ENCODE measurements at regions not wholly inside any gene's neighbourhood (a gene's known extent, or its start where the extent isn't known, plus 50 kb on each side); places are given as distances from the start of the nearest gene placed in this dataset.
"Not testable (repeated sequence)": the region's sequence is repeated elsewhere in the genome, so short reads cannot be mapped to it uniquely, and the experiment has no call there.

DNA sequence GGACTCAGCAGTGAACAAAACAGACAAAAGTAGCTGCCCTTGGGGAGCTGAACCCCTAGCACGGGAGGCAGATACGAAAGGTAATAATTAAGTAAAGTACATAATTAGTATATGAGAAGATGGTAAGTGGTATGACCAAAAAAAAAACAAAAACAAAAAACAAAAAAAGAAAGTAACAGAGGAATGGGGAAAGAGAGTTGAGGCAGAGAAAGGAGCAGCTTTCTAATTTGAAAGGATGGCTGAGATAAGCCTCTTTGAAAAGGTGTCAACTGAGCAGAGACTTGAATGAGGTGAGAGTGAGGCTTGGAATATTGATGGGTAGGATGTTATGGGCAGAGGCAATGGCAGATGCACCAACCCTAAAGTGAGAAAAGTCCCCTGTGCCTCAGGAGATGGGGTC, 69.7 kb downstream of the CARTPT start:
- H3K36me3 ChIP-seq (ENCODE audit: control insufficient read depth, low read length) = no peaks in the 10 kb centered on the region
- no peak for TF ChIP-seq EZH2phosphoT487 (IDR thresholded peaks at IDR 0.05; ENCODE audit: borderline replicate concordance, low read length)
- TF ChIP-seq, protein P1, sequence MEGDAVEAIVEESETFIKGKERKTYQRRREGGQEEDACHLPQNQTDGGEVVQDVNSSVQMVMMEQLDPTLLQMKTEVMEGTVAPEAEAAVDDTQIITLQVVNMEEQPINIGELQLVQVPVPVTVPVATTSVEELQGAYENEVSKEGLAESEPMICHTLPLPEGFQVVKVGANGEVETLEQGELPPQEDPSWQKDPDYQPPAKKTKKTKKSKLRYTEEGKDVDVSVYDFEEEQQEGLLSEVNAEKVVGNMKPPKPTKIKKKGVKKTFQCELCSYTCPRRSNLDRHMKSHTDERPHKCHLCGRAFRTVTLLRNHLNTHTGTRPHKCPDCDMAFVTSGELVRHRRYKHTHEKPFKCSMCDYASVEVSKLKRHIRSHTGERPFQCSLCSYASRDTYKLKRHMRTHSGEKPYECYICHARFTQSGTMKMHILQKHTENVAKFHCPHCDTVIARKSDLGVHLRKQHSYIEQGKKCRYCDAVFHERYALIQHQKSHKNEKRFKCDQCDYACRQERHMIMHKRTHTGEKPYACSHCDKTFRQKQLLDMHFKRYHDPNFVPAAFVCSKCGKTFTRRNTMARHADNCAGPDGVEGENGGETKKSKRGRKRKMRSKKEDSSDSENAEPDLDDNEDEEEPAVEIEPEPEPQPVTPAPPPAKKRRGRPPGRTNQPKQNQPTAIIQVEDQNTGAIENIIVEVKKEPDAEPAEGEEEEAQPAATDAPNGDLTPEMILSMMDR (IDR thresholded peaks at IDR 0.05; ENCODE audit: low read depth, low read length, poor library complexity, severe bottlenecking) = no peak

DNA sequence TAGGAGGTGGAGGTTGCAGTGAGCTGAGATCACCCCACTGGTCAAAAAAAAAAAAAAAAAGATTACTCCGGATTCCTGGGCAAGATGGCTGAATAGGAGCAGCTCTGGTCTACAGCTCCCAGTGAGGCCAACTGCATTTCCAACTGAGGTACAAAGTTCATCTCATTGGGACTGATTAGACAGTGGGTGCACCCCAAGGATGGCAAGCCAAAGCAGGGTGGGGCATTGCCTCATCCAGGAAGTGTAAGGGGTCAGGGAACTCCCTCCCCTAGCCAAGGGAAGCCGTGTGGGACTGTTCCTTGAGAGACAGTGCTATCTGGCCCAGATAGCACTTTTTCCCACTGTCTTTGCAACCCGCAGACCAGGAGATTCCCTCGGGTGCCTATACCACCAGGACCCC, 70.7 kb downstream of the CARTPT start:
- Histone ChIP-seq H3K79me2 (ENCODE audit: control insufficient read depth, low read length) (no peaks in the 10 kb centered on the region), H3K4me3 (ENCODE audit: low read length) (no peak overlapping the region), H3K9me3 (ENCODE audit: control insufficient read depth, insufficient read depth, low read length) (no peaks in the 10 kb centered on the region), H3K9me2 (replicated peaks; ENCODE audit: control insufficient read depth, low read length) (no peaks in the 10 kb centered on the region), H3K4me2 (ENCODE audit: low read length) (no peak overlapping the region), H3K36me3 (ENCODE audit: control insufficient read depth, low read length) (no peaks in the 10 kb centered on the region), H3K27me3 (ENCODE audit: control insufficient read depth, low read length) (no peaks in the 10 kb centered on the region), H3K4me1 (ENCODE audit: control insufficient read depth, low read length) (no peaks in the 10 kb centered on the region), H3K27ac (ENCODE audit: low read depth, low read length) (no peak overlapping the region), H4K20me1 (ENCODE audit: control insufficient read depth, insufficient read depth, low read depth, low read length) (no peaks in the 10 kb centered on the region), H3F3A (ENCODE audit: control insufficient read depth, insufficient read depth) (no peaks in the 10 kb centered on the region)
- TF ChIP-seq, protein P1 (IDR thresholded peaks at IDR 0.05; ENCODE audit: low read depth, low read length, poor library complexity, severe bottlenecking) = no peak
- no peak for TF ChIP-seq EZH2phosphoT487 (IDR thresholded peaks at IDR 0.05; ENCODE audit: borderline replicate concordance, low read length)

More for the DNA sequence above, 69.7 kb downstream of the CARTPT start:
- no peaks in the 10 kb centered on the region for H3K4me1 ChIP-seq (ENCODE audit: control insufficient read depth, low read length)
- no peaks in the 10 kb centered on the region for H3K27me3 ChIP-seq (ENCODE audit: control insufficient read depth, low read length)
- H3K9me3 ChIP-seq (ENCODE audit: control insufficient read depth, insufficient read depth, low read length) = no peaks in the 10 kb centered on the region
- H3F3A ChIP-seq (ENCODE audit: control insufficient read depth, insufficient read depth) = no peaks in the 10 kb centered on the region
- H4K20me1 ChIP-seq (ENCODE audit: control insufficient read depth, insufficient read depth, low read depth, low read length) = no peaks in the 10 kb centered on the region
- no peaks in the 10 kb centered on the region for H3K79me2 ChIP-seq (ENCODE audit: control insufficient read depth, low read length)
- H3K4me2 ChIP-seq (ENCODE audit: low read length) = no peak overlapping the region
- no peaks in the 10 kb centered on the region for H3K9me2 ChIP-seq (replicated peaks; ENCODE audit: control insufficient read depth, low read length)
- H3K4me3 ChIP-seq (ENCODE audit: low read length) = no peak overlapping the region
- no peak overlapping the region for H3K27ac ChIP-seq (ENCODE audit: low read depth, low read length)

DNA sequence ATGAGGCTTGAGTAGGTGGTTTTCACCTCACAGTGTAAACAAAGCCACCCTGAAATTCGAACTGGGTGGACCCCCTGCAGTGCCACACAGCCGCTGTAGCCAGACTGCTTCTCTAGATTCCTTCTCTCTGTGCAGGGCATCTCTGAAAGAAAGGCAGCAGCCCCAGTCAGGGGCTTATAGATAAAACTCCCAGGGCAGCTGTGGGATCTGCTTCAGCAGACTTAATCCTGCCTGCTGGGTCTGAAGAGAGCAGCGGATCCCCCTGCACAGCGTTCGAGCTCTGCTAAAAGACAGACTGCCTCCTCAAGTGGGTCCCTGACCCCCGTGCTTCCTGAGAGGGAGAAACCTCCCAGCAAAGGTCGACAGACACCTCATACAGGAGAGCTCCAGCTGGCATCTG, 71.4 kb downstream of the CARTPT start:
- Histone ChIP-seq H4K20me1 (ENCODE audit: control insufficient read depth, insufficient read depth, low read depth, low read length) (no peaks in the 10 kb centered on the region), H3F3A (ENCODE audit: control insufficient read depth, insufficient read depth) (no peaks in the 10 kb centered on the region), H3K4me2 (ENCODE audit: low read length) (no peak overlapping the region), H3K36me3 (ENCODE audit: control insufficient read depth, low read length) (no peaks in the 10 kb centered on the region), H3K79me2 (ENCODE audit: control insufficient read depth, low read length) (no peaks in the 10 kb centered on the region), H3K9me2 (replicated peaks; ENCODE audit: control insufficient read depth, low read length) (no peaks in the 10 kb centered on the region), H3K9me3 (ENCODE audit: control insufficient read depth, insufficient read depth, low read length) (no peaks in the 10 kb centered on the region), H3K27me3 (ENCODE audit: control insufficient read depth, low read length) (no peaks in the 10 kb centered on the region), H3K4me1 (ENCODE audit: control insufficient read depth, low read length) (no peaks in the 10 kb centered on the region), H3K27ac (ENCODE audit: low read depth, low read length) (no peak overlapping the region), H3K4me3 (ENCODE audit: low read length) (no peak overlapping the region)
- TF ChIP-seq, protein P1 (IDR thresholded peaks at IDR 0.05; ENCODE audit: low read depth, low read length, poor library complexity, severe bottlenecking) = no peak
- TF ChIP-seq EZH2phosphoT487 (IDR thresholded peaks at IDR 0.05; ENCODE audit: borderline replicate concordance, low read length) = no peak

DNA sequence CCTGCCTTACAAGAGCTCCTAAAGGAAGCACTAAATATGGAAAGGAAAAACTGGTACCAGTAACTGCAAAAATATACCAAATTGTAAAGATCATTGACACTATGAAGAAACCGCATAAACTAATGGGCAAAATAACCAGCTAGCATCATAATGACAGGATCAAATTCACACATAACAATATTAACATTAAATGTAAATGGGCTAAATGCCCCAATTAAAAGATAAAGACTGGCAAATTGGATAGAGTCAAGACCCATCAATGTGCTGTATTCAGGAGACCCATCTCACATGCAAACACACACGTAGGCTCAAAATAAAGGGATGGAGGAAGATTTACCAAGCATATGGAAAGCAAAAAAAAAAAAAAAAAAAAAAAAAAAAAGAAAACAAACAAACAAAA, 73.0 kb downstream of the CARTPT start:
- not testable (repeated sequence) for H4K20me1 ChIP-seq (ENCODE audit: control insufficient read depth, insufficient read depth, low read depth, low read length); H3K4me2 ChIP-seq (ENCODE audit: low read length); H3K27me3 ChIP-seq (ENCODE audit: control insufficient read depth, low read length); H3K4me3 ChIP-seq (ENCODE audit: low read length); H3K4me1 ChIP-seq (ENCODE audit: control insufficient read depth, low read length); H3K79me2 ChIP-seq (ENCODE audit: control insufficient read depth, low read length); H3K9me2 ChIP-seq (replicated peaks; ENCODE audit: control insufficient read depth, low read length); H3K27ac ChIP-seq (ENCODE audit: low read depth, low read length); H3K36me3 ChIP-seq (ENCODE audit: control insufficient read depth, low read length); H3F3A ChIP-seq (ENCODE audit: control insufficient read depth, insufficient read depth); H3K9me3 ChIP-seq (ENCODE audit: control insufficient read depth, insufficient read depth, low read length)

Data from DOHH2 (cell line).